Breast epithelium (tissue), 3 donors: ENCODE measurements at regions not wholly inside any gene's neighbourhood (a gene's known extent, or its start where the extent isn't known, plus 50 kb on each side); places are given as distances from the start of the nearest gene placed in this dataset.

Experiments
- POLR2A ChIP-seq: fragments of 450-650 bp; IDR thresholded peaks from one replicate; pipeline ENCODE4 v1.6.1; 2016; ENCODE audit warnings: antibody characterized with exemption, mild to moderate bottlenecking, moderate library complexity
- POLR2AphosphoS5 ChIP-seq, 3 donors: sonication (generic); formaldehyde crosslinking; IDR thresholded peaks; one replicate each; pipeline ENCODE4 v1.6.1; 2017; ENCODE audit warnings: antibody characterized with exemption in 3 of 3
- TF ChIP-seq, protein P1 (sequence below), 3 donors: fragments of 450-650 bp; IDR thresholded peaks; one replicate each; pipeline ENCODE4 v1.5.1; 2016 to 2017; ENCODE audit warnings: antibody characterized with exemption in 3 of 3, mild to moderate bottlenecking in 3 of 3, moderate library complexity in 3 of 3

DNA sequence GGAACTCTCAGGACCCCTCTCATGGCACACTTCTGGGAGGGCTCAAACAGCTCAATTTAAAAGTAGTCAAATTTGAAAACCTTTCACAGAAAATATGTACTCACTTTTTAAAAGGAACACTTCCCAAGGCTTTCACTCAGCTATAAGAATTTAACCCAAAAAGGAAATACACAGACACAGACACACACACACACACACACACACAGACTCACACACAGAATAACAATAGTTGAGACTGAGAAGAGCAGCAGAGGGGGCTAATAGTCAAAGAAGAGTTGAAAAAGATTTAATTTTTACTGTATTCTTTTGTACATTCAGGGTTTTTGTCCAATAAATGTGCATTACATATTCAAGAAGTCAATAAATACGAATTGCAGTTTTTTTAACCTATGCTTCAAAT lies 211.4 kb downstream of the HACE1 start:
- TF ChIP-seq, protein P1, sequence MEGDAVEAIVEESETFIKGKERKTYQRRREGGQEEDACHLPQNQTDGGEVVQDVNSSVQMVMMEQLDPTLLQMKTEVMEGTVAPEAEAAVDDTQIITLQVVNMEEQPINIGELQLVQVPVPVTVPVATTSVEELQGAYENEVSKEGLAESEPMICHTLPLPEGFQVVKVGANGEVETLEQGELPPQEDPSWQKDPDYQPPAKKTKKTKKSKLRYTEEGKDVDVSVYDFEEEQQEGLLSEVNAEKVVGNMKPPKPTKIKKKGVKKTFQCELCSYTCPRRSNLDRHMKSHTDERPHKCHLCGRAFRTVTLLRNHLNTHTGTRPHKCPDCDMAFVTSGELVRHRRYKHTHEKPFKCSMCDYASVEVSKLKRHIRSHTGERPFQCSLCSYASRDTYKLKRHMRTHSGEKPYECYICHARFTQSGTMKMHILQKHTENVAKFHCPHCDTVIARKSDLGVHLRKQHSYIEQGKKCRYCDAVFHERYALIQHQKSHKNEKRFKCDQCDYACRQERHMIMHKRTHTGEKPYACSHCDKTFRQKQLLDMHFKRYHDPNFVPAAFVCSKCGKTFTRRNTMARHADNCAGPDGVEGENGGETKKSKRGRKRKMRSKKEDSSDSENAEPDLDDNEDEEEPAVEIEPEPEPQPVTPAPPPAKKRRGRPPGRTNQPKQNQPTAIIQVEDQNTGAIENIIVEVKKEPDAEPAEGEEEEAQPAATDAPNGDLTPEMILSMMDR (IDR thresholded peaks at IDR 0.05) = no peak
- TF ChIP-seq POLR2AphosphoS5 (IDR thresholded peaks at IDR 0.05) (no peak), POLR2A (no peak)
